Lower leg skin (tissue), 3 donors: ENCODE measurements at regions not wholly inside any gene's neighbourhood (a gene's known extent, or its start where the extent isn't known, plus 50 kb on each side); places are given as distances from the start of the nearest gene placed in this dataset.

Experiments
- CTCF ChIP-seq, 3 donors: fragments of 450-650 bp; IDR thresholded peaks; one replicate each; pipeline ENCODE4 v1.5.1; 2016; ENCODE audit warnings: antibody characterized with exemption in 3 of 3, mild to moderate bottlenecking in 3 of 3, moderate library complexity in 2 of 3
- POLR2A ChIP-seq, 2 donors: fragments of 450-650 bp; IDR thresholded peaks; one replicate each; pipeline ENCODE4 v1.6.1; 2016 to 2017; ENCODE audit warnings: antibody characterized with exemption in 2 of 2, mild to moderate bottlenecking in 1 of 2, moderate library complexity in 1 of 2

DNA sequence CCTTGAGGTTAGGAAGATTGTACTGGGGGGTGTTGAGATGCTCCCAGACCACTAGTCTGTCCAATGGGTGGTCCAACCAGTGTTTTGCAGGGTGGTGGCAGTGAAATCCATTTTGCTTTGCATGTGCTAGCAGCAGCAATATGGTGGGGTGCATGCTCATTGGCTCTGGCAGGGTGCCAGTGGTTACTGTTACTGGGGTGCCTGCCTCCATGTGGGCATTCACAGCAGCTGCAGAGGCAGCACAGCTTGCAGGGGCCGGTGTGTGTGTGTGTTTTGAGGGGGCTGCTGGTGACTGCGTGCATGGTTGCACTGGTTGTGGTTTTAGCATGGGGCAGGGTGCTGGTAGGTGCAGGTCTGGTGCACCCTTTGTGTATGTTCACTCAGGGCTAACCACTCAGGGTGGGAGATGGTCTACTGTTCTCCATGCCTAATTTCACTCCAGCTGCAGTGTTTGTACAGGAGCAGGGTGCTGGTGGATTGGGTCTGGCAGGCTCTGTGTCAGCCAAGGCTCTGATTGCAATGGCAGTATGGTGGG lies 265.4 kb downstream of the NUP35 start:
- no peak for TF ChIP-seq CTCF (IDR thresholded peaks at IDR 0.05)
- no peak for TF ChIP-seq POLR2A (IDR thresholded peaks at IDR 0.05)
